HEK293T (cell line): ENCODE measurements at regions not wholly inside any gene's neighbourhood (a gene's known extent, or its start where the extent isn't known, plus 50 kb on each side); places are given as distances from the start of the nearest gene placed in this dataset.

Experiments
- ARNT ChIP-seq: fragments of 450-650 bp; IDR thresholded peaks from 2 replicates; pipeline ENCODE4 v1.6.1; 2017; ENCODE audit warnings: mild to moderate bottlenecking
- BHLHE40 ChIP-seq: fragments of 450-650 bp; IDR thresholded peaks from 2 replicates; pipeline ENCODE4 v1.6.1; 2016; ENCODE audit warnings: mild to moderate bottlenecking, moderate library complexity, borderline replicate concordance
- ELF4 ChIP-seq: fragments of 450-650 bp; IDR thresholded peaks from 2 replicates; pipeline ENCODE4 v1.6.1; 2017; ENCODE audit warnings: antibody characterized with exemption
- FOXA1 ChIP-seq: fragments of 450-650 bp; IDR thresholded peaks from 2 replicates; pipeline ENCODE4 v1.6.1; 2016; ENCODE audit warnings: mild to moderate bottlenecking
- FOXM1 ChIP-seq: fragments of 450-650 bp; IDR thresholded peaks from 2 replicates; pipeline ENCODE4 v1.6.1; 2017; ENCODE audit warnings: mild to moderate bottlenecking, borderline replicate concordance
- NFRKB ChIP-seq: fragments of 450-650 bp; IDR thresholded peaks from 2 replicates; pipeline ENCODE4 v1.6.1; 2016; ENCODE audit warnings: mild to moderate bottlenecking, moderate library complexity
- SP1 ChIP-seq: fragments of 450-650 bp; IDR thresholded peaks from 2 replicates; pipeline ENCODE4 v1.6.1; 2017

DNA sequence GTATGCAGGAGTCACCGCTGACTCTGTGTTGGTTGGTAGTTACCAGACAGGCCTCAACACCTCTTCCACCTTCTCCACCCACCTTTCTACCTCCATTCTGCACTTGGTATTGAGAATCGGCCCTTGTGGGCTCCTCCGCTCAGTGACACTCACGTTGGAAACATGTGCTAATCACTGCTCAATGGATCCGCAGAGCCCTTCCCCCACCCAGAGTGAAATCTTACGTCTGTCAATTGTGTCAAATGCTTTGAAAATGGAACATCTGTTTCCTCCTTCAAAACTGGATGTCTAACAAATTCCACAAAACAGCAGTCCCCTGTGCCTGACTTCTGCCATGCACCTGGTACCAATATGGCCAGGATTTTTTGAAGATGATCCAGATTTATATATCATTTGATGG is 65.5 kb upstream of the NRIP1 start:
- no peak for TF ChIP-seq ARNT
- TF ChIP-seq ELF4, result no peak
- no peak for TF ChIP-seq SP1
- no peak for TF ChIP-seq NFRKB
- TF ChIP-seq FOXA1, result no peak
- TF ChIP-seq FOXM1, result no peak
- TF ChIP-seq BHLHE40, result no peak
